GM19455 (cell line): ENCODE measurements at regions not wholly inside any gene's neighbourhood (a gene's known extent, or its start where the extent isn't known, plus 50 kb on each side); places are given as distances from the start of the nearest gene placed in this dataset.

ENCODE experiments used
- ATAC-seq: cut with Tn5 transposase; IDR thresholded peaks from one replicate; pipeline ENCODE4 v1.9.1; 2021; ENCODE audit not compliant: unreplicated experiment

DNA sequence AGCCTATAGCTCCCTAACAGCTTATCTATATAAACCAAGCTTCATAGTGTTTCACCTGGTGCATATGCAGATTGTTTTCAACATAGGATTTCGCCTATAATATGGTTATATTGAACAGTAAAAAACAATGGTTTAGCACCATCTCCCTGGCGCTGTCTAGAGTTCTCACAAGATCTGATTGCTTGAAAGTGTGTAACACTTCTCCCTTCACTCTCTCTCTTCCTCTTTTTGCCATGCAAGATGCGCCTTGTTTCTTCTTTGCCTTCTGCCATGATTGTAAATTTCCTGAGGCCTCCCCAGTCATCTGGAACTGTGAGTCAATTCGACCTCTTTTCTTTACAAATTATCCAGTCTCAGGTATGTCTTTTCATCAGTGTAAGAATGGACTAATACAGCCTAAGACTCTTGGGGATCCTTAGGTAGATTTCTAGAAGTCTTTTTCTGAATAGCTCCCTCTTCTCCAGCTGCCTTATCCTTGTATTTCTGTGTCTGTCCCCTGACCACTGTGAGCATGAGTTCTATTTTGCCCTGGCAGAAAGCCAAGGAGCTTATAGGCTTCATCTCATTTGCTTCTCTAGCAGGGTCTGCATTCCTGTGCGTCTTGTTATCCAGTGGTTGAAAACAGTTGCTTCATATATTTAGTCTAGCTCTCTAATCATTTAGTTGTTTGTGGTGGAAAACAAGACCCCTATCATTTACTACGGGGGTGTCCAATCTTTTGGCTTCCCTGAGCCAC, 401.6 kb downstream of the GPD2 start:
- no peak for ATAC-seq

DNA sequence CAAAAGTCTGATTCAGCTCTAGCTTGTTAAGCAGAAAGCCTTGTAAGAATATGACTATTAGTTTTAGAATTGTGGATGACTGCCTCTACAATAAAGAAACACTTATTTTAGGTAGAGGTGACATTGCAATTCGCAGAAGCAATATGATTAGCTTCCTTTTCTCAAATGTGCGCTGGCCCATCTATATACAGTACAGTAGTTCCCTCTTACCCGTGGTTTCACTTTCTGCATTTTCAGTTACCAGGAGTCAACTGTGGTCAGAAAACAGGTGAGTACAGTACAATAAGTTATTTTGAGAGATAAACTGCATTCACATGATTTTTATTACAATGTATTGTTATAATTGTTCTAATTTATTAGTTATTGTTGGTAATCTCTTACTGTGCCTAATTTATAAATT, 405.1 kb downstream of the GPD2 start:
- peak; percentile 67 for ATAC-seq

DNA sequence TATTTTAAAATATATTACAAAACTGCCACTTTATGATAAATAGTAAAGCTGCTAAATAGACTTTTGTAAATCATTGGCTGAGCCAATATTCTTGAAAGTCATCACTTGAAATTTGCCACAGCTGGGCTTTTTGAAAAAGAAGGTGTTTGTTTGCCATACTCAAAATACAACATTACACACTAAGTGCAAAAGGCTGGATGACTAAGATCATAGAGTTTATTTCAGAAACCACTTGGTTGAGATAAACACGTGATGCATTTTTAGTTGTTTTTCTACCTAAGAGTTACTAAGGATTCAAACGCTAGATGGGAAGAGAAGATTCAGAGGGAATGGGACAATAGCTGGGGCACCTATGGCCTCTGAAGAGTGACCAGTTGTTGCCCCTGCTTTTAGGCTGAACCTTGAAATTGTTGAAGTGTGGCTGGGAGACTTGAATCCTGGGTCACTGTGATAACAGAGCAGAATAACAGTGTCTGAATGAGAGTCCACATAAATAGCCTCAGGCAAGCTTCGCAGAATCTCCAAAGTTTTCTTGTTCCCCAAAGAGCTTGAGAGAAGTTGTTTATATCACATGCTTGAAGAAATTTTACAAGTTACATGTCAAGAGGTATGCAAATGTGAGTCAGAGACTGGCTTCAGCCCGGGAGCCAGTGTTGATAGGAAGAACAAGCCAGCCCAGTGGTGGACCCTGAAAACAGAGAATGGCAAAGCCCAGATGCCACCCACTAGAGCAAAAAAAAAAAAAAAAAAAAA, 409.8 kb downstream of the GPD2 start:
- ATAC-seq = no peak

DNA sequence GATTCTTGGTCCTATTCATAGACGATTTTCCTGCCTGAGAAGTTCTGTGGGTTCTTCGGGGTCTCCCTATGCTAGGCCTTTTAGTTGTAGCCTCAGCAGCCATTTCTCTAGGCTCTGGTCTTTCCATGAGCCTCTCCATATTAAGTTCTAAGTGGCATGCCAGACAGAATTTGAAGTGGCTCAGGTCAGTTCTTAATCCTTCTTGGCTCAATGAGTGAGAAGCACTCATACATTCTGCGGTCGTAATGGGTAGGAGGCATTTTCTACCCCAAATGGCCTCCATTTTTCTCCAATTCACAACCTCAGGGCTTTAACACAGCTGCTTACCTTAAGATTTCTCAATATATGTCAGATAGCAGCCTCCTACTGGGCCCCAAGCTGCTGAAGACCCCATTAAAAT, 405.3 kb upstream of the GALNT5 start:
- no peak for ATAC-seq

DNA sequence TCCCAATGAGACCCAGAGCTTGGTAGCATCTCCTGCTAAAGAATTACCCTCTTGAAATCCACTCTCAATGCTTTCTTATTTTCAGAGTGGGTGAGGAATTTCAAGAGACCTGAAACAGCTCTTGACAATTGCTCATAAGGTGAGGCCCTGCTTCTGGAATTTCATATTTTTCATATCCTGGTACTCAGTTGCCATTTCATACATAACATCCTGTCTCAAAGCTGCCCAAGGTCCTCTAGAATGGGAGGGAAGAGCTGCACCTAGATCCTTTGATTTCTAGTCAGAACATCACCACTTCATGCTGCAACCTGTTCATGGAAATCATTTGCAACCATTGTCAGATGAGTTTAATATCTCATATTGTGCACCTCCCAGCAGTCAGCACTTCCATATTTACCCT, 404.8 kb upstream of the GALNT5 start:
- ATAC-seq = no peak

DNA sequence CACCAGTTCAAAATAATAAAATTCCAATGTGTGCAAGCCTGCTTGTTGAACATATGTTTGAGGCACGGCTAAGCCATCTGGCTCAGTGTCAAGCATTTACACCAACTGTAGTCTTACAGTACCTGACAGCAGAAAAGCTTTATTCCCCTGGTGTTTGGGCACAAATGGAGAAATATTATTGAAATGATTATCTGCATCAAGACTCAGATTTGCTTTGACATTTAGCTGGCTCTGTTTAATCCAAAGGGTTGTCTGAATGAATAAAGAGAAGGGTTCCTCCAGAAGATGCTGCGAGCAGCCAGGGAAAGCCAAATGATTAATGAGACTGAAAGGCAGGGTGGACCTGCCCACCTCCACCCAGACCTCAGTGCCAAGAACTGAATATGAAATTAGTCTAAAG, 393.2 kb upstream of the GALNT5 start:
- no peak for ATAC-seq

DNA sequence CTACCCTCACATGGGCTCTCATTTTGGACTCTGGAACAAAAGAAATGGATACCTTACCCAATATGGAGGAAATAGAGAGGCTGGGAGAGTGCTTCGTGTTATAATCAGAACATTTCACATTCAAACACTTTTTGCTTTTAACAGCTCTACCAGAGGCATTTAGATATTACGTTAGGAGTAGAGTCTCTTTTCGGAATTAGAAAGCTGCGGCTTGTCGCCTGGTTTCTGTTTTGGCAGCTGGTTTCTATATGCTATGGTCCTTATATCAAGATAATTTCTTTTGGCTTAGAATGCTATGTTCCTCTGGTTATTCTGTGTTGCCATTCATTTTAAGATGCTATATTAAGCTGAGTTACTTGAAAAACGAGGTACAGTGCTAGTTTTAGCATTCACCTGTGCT, 392.8 kb upstream of the GALNT5 start:
- no peak for ATAC-seq

DNA sequence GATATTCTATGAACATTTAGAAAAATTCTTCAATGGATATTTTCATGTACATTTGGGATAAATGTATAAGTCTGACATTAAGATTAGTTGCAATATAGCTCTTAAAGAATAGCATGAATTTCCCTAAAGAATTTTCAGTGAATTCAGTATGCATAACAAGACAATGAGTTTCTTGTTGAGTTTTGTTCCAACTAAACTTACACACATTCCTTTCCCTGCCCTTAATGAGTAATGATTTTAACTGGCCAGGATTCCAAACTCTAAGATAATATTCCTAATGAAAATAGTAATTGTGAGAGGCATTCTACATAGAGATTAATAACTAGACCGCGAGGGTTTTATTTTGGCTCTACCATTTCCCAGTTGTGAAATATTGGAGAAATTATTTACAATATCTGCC, 390.3 kb upstream of the GALNT5 start:
- ATAC-seq = no peak

DNA sequence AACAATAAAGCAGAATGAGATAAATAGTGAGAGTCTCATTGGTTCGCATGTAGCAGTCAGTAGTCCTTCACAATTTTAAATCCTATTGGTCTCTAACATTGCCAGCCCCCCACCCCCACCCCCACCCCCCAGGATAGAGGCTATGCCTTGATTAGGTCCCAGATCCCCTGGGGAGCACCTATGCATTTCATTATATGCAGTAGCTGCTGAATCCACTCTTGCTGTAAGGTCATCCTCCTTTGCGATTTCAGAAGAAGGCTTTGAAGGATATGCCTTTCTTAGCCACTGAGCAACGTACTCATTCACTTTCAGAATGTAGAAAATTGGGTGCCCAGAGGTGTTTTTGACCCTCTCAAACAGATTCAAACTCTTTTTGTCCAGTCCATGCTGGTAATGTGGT, 382.8 kb upstream of the GALNT5 start:
- no peak for ATAC-seq

DNA sequence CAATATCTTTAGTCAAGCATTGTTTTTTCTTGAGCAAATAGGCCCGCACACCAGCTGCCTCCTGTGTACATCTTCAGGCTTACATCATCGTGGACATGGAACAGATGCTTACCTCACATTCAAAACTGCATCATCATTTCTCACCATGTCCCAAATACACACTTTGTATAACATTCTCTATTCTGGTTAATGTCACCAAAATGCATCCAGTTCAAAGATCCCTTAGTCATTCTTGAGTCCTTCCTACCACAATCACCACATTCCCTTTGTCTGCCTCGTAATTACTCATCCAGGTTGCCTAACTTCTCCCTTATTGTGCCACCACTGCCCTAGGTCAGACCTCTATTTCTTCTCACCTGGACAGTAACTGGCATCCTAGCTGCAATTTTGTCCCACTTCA, 373.7 kb upstream of the GALNT5 start:
- ATAC-seq = no peak

DNA sequence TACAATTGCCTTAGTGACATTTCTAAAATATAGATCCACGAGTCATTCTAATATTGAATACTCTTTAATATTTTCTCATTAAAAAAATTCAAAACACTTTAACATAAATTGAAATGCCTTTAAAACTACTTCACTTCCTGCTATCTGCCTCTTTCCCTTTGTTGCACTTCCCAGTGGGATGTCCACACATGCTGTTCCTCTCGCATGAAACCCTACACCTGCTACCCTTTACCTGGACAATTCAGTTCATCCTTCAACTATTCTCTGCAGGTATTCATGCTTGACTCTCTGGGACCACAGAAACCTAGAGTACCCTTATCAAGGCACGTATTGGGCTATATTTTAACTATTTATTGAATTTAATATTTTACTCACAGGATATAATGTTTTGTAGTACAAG, 373.3 kb upstream of the GALNT5 start:
- ATAC-seq = no peak

DNA sequence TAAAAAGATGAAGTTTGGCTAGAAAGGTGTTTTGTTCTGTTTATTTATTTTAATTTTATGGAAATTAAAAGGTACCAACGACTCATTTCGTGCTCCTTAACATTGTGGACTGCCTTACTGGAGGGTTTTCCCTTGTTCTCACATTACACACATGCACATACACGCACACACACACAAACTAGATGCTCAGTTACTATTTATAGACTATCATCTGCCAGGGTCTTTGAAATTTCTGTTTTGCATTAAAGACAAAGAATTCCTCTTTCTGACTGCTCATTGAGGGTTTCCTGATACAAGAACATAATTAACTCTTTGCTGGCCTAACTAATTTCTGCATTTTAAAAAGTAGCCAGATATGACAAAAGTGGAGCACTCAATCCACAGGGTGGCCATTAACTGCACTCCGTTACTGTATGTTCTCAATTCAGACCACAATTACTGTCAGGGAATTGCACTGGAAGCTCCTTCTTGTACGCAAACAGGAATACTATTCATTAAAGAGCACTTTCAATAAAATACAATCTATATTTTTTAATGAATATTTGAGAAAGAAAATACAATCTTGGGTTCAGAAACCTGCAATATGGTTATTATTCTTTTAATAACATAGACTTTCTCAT, 366.9 kb upstream of the GALNT5 start:
- no peak for ATAC-seq

DNA sequence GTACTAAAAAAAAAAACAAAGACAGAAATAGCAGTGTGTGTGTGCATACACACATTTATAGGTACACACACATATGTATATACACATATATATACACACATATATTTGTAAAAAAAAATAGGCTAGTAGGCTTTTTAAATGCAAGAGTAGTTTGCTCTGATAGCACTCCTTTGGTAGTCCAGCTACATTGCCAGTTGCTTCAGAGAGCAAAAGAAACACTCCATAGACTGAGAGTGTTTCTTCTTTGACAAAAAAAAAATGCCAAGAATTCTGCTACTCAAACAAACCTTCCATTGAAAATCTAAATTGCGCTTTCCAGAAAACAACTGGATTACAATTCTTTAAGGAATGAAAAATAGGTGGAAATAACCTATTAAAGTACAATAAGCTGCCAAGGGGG, 365.9 kb upstream of the GALNT5 start:
- no peak for ATAC-seq

DNA sequence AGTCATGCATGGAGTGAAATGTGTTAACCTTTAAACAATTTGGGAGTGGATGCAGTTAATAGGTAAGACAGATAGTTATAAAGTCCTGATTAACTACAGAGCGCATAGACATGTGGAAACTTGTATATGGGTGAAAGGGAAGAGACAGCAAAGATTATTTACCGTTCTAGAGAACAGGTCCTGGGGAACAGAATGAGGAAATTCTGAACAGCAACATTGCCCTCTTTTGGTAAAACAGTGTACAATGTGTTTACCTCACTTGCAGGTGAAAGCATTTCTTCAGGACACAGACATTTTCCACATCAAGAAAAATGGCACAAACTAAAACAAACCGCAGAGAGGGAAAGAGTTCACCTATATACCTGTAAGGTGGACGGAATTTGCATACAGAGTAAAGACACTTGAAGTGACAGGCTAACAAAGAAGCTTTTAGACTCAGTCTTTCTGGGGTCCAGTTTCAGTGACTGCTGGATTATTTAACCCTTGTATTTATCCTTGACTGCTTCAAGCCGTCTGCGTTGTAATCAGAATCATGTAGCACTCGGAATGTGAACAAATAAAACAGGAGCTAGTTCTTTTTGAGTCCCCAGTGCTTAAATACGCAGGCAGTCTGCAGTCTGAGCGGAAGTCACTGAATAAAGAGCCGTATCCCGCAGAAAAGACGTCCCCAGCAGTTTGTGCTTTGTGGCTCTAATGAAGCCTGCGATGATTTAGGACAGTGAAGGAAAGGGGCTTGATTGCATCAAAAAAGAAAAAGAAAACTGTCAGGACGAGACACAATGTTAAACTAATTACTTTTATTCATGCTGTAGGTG, 364.8 kb upstream of the GALNT5 start:
- peak; percentile 38 for ATAC-seq

DNA sequence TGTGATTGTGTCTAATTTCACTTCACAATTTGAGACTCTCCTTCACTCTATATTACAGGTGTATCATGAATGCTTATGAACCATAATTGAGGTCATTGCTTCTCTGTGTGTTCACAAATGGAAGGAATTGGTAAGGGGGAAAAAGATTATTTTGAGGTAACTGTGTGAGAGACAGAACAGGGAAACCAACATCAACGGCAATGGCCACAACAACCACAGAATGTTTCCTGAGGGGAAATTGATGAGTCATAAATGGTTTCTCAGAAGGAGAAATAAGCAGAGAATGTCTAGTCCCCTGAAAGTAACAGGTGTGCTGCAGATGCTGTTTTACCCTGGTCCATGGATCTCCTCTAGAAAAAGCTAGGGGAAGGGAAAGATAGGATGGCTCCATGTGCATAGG, 361.2 kb upstream of the GALNT5 start:
- ATAC-seq = peak; percentile 97

DNA sequence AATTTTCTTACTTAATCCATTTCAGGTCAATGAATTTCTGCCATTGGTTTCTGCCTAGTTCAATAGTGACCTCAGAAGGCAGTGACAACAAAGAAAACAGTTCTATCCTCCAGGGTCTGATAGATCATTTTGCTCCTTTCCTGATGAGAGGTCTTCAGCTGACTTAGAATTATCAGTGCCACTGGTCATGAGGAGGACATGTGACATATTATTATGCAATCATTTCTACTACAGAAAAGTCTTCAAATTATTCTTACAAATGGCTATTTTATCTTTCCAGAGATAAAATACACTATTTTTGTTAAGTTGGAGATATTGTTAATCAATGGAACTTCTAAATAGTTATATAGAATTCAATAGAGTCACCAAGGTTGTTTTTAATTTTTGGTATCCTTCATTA, 360.0 kb upstream of the GALNT5 start:
- ATAC-seq = no peak

DNA sequence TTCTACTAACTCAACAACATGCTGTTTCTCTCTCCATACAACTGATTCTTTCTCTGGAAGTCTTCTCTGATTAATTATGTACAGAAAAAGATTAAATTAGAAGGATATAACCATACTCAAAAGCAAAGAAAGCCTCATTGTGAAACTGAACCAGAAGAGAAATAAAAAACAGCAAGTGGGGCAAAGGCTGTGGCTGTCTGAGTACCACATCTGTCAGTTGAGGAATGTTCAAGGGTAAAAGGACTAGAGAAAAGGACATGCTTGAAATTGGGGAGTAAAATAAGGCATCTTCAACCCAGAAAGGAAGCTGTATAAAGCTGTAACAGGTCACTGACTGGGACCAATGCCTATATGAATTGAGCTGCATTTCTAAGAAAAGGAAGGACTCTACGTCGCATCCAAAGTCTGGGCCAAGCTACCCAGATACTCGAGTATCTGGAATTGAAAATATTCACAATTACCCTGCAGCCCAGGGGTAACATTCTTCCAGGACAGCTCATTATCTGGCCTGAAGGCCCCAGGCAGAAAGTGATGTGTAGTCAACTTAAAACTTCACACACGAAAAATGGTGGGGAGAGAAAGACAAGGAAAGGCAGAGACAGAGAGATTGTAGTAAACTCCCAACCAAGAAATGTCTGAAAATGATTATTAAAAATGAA, 356.0 kb upstream of the GALNT5 start:
- no peak for ATAC-seq

DNA sequence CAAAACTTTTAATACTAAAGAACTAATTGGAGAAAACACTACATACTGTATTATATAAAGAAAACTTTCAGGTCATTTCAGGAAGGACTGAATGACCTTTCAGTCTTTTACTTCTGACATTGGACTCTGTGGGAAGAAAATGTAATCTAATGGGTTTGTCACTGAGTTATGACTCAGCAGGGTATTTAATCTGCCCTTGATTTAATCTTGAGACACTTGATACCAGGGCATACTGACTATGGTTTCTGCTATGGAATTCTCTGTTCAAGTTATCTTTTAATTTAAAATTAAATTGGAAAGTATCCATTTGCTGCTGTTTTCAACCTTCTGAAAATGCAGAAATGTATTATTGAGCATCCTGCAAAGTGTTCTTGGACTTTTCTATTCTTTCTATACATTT, 354.2 kb upstream of the GALNT5 start:
- no peak for ATAC-seq

DNA sequence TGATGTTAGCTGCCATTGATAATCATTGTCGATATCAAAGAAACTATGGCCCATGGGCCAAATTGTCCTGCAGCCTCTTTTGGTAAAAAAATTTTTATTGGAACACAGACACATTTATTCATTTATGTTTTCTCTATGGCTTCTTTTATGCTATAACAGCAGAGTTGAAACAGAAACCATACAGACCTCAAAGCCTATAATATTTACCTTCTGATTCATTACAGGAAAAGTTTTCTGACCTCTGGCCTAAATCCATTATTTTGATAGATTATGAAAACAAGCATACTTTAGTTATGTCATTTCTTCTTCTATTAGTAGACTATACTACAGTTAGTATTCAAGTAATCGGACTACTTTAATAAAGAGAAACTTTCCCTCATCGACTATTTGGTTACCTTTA, 349.7 kb upstream of the GALNT5 start:
- no peak for ATAC-seq

DNA sequence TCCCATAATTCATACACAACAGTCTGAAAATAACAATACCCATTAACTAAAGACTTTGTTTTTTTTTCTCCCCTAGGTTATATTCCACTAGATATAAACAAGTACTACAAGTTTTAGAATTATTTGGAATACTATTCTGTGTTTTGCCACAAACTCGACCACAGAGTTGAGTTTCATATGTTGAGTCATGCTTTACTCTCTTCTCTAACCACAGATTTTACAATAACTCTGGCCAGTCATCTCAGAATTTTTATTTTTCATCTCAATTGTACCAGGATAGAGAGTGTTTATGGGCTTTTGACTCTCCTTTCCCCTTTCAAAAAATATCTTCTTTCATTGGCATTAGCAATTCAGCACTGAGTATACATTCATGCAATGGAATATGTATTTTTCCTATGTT, 348.7 kb upstream of the GALNT5 start:
- ATAC-seq = peak; percentile 78

DNA sequence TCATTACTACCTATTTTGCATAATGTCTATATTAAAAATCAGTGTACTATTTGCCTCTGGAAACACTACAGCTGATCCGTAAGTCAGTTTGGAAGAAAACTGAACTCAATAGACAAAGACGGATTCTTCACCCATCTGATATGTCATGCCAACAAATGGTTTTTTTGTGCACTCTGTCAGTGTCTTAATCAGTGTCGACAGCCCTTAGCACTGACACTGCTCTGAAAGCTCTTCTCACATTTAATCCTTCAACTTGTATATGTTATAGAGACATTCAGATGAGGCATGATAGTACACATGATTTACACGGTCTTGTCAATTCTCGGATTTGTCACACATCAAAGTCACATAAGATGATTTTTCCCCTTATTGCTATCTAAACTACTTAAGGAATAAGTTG, 347.5 kb upstream of the GALNT5 start:
- ATAC-seq = no peak
